ENCODE measurements at regions not wholly inside any gene's neighbourhood (a gene's known extent, or its start where the extent isn't known, plus 50 kb on each side); places are given as distances from the start of the nearest gene placed in this dataset.
A peak's percentile ranks its signal among the peaks of the same experiment; 100 is the strongest.

GRCh38 chr3:194991338-194991654 lies 279.7 kb downstream of the XXYLT1 start:
- no peak for DNase-seq (ENCODE audit: low read depth)

DNA sequence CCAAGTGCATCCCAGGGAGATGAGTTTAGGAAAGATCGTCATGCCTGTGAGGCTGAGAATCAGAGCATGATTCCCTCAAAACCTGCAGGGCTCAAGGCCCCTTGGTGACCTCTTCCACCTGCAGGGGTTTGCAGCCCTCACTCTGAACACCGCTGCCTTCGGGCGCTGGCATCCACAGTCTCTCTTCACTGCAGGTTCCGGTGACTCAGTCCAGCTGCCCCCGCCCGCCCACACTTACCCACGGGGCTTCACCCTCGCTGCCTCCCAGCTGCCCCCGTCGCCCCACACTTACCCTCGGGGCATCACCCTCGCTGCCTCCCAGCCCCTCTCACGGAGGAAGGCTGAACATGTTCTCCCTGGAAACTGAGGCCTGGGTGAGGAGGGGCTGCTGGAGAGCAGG lies 277.1 kb downstream of the XXYLT1 start:
- DNase-seq (ENCODE audit: low read depth) = peak; percentile 45

DNA sequence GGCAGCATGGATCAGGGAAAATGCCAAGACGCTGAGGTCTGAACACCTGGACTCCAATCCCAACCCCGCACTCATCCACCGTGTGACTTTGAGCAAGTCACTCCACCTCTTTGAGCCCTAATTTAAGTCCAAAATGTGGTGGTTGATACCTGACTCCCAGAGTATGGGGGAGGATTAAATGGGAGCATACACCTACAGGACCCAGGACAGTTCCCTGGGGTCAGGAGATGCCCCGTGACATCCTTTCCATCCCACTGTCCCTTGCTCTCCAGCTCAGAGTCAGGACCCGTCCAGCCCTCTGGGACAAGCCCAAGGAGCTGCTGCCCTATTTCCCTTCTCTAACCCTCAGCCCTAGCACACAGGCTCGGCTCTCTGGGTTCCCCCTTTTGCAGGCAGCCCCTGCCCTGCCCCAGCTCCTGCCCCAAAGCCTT lies 276.4 kb downstream of the XXYLT1 start:
- DNase-seq (ENCODE audit: low read depth) = no peak

- DNase-seq (ENCODE audit: low read depth) = no peak
Observed at GRCh38 chr3:194995334-194995733, 275.6 kb downstream of the XXYLT1 start.

- no peak for DNase-seq (ENCODE audit: low read depth)
Observed at GRCh38 chr3:194995922-194996321, 275.0 kb downstream of the XXYLT1 start.

- DNase-seq (ENCODE audit: low read depth) = no peak
Observed at GRCh38 chr3:194996746-194997145, 274.2 kb downstream of the XXYLT1 start.

DNA sequence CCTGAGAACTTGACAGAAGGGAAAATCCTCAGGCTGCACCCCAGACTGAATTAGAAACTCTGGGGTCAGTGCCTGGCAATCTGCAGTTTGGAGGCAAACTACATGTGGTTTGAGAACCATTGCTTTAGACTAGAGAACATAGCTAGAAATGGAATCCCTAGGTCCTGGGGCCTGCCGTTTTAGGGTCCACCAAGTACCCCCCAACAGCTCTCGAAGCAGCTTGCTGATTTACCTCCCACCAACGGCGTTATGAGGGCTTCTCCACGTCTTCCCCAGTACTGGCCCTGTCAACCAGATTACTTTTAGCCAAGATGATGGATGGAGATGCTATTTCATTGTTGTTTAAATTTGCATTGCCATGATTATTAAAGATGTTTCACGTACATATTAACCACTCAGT lies 272.5 kb downstream of the XXYLT1 start:
- no peak for DNase-seq (ENCODE audit: low read depth)

GRCh38 chr3:194998948-194999347 lies 272.0 kb downstream of the XXYLT1 start:
- DNase-seq (ENCODE audit: low read depth) = no peak

DNA sequence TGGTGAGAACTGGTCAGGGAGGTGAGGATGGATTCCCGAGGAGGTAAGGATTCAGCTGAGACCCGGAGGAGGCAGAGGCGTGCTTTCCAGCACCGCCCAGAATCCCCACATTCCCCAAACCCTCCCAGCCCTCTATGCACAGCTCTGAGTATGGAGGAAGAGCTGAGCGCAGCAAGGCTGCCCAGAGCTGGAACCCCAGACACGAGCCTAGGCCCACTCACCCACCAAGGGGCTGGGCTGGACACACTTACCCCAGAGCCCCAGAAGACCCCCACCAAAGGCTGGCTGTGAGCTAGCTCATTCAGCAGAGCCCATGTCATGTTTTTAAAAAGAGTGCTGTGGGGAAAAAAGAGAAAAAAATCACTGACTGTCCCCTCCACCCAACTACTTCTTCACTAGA lies 271.5 kb downstream of the XXYLT1 start:
- DNase-seq (ENCODE audit: low read depth) = no peak

DNA sequence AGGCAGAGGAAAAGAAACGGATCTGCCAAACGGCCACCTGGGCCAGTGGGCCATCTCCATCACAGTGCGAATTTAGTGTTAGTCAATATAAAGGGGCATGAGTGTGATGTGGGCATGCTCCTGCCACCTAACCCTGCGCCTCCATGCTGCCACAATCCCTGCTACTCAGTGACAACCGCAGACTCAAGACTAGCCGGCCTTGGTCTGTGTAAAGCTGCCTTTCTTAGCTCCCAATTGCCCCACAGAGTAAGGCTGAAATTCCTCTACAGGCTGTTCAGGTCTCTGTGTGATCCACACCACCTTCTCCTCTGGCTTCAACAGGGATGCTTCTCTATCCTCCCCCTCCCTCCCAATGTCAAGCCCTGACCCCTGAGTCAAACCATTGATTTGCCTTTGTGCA lies 269.7 kb downstream of the XXYLT1 start:
- DNase-seq (ENCODE audit: low read depth) = no peak

DNA sequence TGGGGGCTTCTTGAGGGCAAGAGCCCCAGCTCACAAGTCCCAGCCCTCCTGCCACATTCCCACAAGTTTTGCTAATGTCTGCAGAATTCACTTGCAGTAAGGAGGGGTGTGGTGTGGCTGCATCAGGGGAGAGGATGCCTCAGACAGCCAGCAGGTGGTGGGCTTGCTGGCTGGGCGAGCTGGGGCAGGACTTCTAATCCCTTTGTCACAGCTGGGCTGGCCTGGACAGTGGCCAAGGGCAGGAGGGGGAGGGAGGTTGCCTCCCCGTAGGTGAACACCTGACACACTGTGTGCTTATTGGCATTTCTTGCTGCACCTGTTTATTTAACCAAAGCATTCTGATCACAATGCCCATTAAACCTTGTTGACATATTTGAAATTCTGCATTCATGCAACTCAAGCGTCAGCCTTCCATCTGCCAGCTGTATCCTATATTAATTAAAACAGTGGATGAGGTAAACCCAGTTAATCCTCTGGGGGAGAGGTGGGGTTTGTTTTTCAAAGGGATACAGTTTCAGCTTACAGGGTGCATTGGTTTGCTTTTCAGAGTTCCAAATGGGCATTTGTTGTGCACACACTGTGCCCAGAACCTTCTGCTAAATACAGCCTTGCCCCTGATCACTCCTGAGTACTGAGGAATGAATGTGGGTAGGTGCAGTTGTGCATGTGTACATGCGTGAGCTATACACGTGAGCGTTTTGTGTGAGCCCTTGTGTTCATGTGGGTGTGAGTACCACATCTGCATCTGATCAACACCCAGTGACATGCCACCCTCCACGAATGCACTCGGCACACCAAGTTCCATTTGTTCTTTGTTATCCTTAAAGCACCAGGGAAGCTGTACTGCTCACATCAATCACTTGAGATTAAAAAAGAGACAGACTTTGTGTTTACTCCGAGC lies 268.7 kb downstream of the XXYLT1 start:
- DNase-seq (ENCODE audit: low read depth) = peak; percentile 54

GRCh38 chr3:195003006-195003892 lies 267.7 kb downstream of the XXYLT1 start:
- DNase-seq (ENCODE audit: low read depth) = no peak

GRCh38 chr3:195003893-195004289 lies 267.1 kb downstream of the XXYLT1 start:
- DNase-seq (ENCODE audit: low read depth) = no peak

DNA sequence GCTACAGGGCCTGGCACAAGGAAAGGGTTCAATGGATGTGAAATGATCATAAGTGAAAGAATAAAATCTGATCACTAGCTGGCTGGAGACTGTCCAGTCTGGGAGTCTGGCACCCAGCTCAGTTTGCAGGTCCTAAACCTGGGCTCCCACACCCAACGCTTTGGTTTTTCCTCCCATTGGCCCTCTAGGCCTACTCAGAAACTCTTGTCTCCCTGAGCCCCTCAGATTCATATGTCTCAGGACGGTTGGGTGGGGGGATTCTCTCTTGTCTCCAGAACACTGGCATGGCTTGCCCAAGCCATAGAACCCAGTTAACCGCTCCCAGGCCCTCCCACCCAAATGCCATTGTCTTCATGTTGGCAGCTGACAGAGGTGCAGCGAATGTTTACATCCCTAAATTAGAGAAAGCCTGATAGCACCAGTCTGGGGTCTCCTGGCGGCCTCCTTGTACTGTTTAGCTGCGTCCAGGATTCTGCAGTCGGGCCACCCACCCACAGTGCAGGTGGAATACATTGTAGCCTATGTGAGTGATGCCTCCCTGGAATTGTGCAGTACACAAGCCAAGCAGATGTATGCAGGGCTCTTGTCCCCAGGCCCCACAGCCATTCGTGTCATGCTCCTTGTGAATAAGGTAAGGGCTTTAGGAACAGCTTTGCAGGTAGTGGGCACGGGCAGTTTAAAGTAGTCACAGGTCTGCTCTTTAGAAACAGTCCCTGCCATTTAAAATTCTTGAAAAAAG lies 266.3 kb downstream of the XXYLT1 start:
- no peak for DNase-seq (ENCODE audit: low read depth)

- no peak for DNase-seq (ENCODE audit: low read depth)
Observed at GRCh38 chr3:195005251-195005620, 265.7 kb downstream of the XXYLT1 start.

DNA sequence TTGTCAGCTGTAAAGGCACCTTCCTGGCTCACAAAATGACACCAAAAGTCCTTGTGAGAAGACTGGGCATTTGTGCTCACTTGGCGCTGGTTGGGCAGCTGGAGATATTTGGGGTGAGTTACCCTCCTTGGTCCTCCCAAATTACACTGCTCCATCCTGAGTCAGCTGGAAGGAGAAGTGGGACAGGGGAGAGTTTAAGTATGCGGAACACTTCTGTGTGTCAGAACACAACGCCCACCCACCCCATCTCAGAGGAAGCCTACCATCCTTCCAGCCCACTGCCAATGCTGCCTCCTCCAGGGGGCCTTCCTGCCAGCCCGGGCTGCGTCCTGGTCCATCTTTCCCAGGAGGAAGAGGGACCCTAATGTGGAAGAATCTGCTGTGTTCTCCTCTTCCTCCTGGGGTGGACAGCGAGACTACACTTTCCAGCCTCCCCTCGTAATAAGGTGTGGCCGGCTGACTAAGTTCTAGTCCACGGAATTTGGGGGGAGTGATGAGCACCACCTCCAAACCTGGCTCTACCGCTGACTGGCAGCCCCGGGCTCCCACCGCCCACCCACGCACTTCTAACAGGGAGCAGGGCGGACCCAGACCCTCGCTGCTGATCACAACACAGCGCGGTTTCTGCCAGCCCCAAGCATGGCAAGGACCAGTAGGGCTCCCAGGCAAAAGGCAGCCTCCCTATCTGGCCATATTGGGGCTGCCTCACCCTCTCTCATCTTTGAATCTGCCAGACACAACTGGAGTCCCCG lies 265.0 kb downstream of the XXYLT1 start:
- DNase-seq (ENCODE audit: low read depth) = no peak

GRCh38 chr3:195007151-195007550 lies 263.8 kb downstream of the XXYLT1 start:
- no peak for DNase-seq (ENCODE audit: low read depth)

GRCh38 chr3:195007766-195008165 lies 263.2 kb downstream of the XXYLT1 start:
- no peak for DNase-seq (ENCODE audit: low read depth)

DNA sequence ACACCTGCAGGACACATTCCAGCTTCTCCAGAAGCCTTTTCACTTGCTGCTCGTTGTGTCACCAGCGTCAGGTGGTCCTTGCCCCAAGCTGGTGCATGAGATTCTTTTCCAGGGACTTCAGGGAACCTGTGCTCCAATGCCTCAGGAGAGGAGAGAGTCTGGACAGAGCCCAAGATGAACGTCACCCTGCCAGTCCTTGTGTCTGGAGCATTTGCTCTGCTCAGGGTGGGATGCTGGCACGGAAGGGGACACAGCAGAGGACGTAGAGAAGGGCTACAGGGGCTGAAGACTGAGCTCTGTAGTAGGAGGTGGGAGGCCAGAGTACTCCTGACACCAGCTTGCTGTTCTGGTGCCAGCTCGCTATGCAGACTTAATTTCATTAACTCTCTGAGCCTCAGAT lies 262.1 kb downstream of the XXYLT1 start:
- DNase-seq (ENCODE audit: low read depth) = no peak

DNA sequence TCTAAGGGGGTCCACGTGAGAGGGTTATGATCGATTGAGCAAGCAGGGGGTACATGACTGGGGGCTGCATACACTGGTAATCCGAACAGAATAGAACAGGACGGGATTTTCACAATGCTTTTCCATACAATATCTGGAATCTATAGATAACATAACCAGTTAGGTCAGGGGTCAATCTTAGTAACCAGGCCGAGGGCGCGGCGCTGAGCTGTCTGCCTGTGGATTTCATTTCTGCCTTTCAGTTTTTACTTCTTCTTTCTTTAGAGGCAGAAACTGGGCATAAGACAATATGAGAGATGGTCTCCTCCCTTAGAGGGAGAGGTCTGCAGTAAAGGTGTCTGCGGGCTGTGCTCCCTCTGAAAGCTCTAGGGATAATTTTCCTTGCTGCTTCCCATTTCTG lies 261.3 kb downstream of the XXYLT1 start:
- DNase-seq (ENCODE audit: low read depth) = no peak

- no peak for DNase-seq (ENCODE audit: low read depth)
Observed at GRCh38 chr3:195010551-195011100, 260.3 kb downstream of the XXYLT1 start.

Data from RPMI7951 (cell line).